NCI-H1694 treated with DMSO at 0.1 percent for 48 hours (cell line): ENCODE measurements at regions not wholly inside any gene's neighbourhood (a gene's known extent, or its start where the extent isn't known, plus 50 kb on each side); places are given as distances from the start of the nearest gene placed in this dataset.
"Not testable (repeated sequence)": the region's sequence is repeated elsewhere in the genome, so short reads cannot be mapped to it uniquely, and the experiment has no call there.

Experiments
- DNase-seq: peaks from one replicate; lab custom pipeline; 2025; lab: John Stamatoyannopoulos, UW

- DNase-seq = no peak
These were observed 398.9 kb downstream of the ACTL7B start for GRCh38 chr9:108456903-108457302.

GRCh38 chr9:108445431-108446071 lies 410.2 kb downstream of the ACTL7B start:
- DNase-seq = no peak

- no peak for DNase-seq
These were observed 411.1 kb downstream of the ACTL7B start for GRCh38 chr9:108444400-108445358.

GRCh38 chr9:108443741-108444140 lies 412.0 kb downstream of the ACTL7B start:
- no peak for DNase-seq

- DNase-seq = no peak
These were observed 412.7 kb downstream of the ACTL7B start for GRCh38 chr9:108443019-108443633.

DNA sequence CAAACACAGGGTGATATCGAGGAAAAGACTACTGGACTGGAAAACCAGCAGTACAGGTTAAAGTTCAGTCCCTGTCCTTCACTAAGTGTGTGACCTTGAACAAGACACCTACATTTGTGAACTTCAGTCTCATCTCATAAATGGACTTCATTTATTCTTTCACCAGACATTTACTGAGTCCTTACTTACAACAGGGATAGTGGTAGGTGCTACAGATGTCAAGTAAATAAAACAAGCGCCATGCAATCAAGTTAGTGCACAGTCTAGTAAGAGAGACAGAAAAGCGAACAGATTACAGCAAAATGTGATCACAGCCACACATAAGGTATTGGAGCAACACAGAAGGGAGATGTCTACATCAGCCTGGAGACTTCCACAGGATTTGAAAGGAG lies 413.2 kb downstream of the ACTL7B start:
- DNase-seq = no peak

DNA sequence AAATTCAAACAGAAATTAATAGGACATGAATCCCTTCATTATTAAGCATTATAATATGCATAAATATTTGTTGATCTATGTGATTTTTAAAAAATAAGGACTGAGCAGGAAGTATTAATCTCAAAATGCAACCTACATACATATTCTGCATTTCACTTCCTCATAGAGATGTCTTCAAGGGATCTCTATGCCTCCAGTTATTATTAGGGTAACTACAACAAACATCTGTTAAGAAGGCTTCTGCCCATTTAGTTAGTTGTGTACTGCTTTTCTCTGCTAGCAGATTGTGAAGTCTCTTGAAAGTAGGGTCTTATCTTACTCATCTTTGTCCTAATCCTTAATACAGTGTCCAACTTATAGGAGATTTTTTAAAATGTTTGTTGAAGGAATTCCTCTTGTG lies 414.1 kb downstream of the ACTL7B start:
- no peak for DNase-seq

DNA sequence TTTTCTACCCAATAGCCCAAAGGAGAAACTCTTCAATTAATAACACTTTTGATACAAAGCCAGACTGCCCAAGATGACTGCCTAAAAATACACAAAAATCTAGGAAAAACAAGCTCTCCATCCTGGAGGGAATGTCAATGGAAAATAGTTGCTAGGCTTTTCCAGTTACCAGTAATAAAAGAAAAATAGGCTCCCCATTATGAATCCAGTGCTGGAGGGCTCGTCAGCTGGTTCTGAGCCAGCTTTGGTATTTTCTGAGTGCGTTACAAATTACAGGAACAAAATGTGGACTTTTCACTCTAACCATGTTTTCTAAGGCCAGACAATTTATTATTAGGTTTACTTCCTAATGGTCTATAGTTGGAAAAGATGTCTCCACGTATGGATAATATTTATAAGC lies 414.5 kb downstream of the ACTL7B start:
- DNase-seq = no peak

- DNase-seq = no peak
These were observed 415.8 kb downstream of the ACTL7B start for GRCh38 chr9:108439947-108440346.

DNA sequence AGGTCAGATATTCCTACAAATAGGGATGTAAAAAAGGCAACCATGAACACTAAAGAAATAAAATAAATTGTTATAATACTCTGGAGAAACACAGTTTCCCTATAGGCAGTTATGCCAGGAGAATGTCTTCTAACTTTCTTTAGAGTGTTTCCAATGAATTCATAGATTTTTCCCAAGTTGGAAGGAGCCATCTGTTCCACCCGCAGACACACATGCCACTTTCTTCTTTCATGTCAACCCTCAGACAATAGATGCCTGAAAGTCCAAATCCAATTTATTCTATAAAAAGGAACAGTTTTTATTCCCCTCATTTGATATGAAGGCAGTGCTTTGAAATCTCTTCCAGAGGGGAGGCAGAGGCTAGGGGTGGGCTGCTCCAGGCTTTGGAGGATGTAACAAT lies 418.1 kb downstream of the ACTL7B start:
- DNase-seq = no peak

- DNase-seq = no peak
These were observed 419.3 kb downstream of the ACTL7B start for GRCh38 chr9:108436448-108436847.

GRCh38 chr9:108434502-108434901 lies 421.3 kb downstream of the ACTL7B start:
- DNase-seq = no peak

DNA sequence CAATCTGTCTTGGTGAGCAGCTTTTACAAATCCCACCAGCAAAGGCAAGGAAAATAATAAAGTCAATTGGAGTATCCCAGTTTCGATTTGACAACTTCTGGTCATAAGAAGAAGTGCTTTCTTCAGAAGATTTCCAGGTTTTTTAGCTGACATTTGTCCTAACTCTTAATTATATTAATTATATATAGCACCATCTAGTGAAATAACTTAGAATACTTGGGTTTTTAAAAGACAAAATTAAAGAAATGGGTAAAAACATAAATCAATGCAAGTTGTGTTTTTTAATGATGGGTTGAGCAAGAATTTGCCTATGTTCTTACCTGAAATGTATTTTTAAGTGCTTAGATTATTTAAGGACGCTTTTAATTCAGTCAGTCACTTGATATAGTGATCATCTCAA lies 421.8 kb downstream of the ACTL7B start:
- DNase-seq = peak; percentile 10

GRCh38 chr9:108430655-108431054 lies 425.1 kb downstream of the ACTL7B start:
- no peak for DNase-seq

GRCh38 chr9:108427751-108428150 lies 428.0 kb downstream of the ACTL7B start:
- no peak for DNase-seq

- not testable (repeated sequence) for DNase-seq
These were observed 429.3 kb downstream of the ACTL7B start for GRCh38 chr9:108426421-108426940.

DNA sequence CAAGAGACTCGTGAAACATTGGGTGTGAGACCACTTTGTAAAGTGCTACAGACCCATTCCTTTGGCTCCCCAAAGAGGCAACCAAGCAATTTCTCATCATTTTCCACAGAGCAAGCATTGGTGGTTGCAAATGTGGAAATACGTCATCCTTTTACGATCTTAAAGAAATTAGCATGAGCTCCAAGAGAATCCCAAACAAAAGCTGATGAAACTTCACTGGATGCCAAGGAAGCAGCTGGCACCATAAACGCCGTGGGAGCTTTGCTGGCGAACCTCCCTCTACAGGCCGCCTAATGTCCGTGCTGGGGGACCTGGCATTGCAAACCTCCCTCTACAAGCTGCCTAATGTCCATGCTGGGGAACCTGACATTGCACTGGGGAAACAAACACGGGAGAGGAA lies 432.4 kb downstream of the ACTL7B start:
- no peak for DNase-seq

DNA sequence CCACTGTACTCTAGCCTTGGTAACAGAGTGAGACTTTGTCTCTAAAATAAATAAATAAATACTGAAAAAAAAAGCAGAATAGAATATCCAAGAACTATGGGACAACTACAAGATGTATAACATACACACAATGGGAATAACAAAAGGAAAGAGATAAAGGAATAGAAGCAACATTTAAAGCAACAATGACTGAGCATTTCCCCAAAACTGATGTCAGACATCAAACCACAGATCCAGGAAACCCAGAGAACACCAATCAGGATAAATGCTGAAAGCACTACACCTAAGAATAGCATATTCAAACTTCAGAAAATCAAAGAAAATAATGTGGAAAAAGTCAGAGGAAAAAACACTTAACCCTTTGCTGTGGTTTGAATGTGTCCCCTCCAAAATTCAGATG lies 436.4 kb downstream of the ACTL7B start:
- DNase-seq = no peak

DNA sequence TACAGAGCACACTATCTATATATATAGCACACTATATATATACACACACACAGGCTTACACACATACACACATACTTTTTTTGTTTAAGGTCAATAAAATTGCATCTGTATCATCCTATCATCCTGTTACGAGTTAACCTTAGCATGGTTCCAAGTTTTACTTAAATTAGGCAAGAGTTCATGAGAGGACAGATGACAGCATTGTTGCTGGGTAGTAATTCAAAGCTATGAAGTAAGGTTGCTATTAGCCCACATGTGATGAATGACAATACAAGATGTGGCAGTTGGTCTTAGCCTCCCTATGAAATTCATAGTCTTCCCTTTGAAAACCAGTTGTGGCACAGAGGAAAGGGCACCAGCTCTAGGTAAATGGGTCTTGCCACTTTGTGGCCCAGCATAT lies 438.1 kb downstream of the ACTL7B start:
- DNase-seq = no peak

DNA sequence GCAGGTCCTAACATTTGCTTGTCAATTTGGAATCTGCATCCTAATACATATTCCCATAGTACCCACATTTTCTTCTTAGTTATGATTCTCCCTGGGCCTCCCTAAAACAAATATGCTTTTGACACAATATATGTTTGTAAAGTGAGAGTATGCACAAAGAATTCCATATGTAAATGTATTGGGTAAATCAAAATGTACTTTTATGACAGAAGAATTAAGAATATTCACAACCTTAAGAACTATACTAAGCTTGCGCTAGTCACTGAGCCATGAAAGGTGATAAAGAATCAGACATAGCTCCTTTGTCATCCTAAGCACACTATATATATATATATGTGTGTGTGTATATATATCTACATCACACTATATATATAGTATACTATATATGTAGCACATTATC lies 438.5 kb downstream of the ACTL7B start:
- DNase-seq = no peak

- DNase-seq = no peak
These were observed 439.5 kb downstream of the ACTL7B start for GRCh38 chr9:108416324-108416723.

DNA sequence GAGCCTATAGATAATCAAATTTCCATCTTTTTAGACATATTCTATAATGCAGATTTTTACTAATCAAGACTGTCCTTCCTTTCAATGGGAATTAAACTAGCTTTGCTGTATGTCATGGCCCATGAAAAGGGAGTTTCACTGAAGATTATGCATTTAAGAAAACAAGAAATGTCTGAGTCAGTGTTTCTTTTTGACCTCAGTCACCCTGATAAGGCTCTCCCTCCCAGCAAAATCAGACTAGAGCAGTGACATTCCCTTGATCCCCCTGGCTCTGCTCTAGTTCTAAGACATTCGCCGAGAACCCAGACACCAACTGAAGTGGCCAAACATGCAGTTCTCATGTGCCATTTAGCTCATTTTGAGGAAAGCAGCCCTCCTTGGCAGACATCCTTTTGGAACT lies 442.0 kb downstream of the ACTL7B start:
- no peak for DNase-seq

DNA sequence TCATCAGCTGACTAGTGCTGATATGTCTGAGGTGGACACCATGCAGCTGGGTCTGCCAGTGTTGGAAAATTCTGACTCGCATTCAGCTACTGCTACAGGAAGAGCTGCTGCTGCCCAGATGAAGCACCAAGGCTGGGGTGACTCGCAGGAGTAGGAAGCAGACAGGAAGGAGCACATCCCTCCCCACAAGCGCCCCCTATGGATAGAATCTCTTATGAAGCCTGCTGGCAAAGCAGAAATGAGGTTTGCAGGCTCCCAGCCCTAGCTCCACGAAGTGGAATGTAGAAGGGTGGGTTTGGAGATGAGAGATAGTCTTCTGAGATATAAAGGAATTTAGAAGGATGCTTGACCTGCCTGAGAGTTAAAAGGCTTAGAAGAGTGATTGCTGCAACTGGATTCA lies 443.0 kb downstream of the ACTL7B start:
- DNase-seq = no peak
